ENCODE measurements at regions not wholly inside any gene's neighbourhood (a gene's known extent, or its start where the extent isn't known, plus 50 kb on each side); places are given as distances from the start of the nearest gene placed in this dataset.

- no peak for DNase-seq (ENCODE audit: low spot score)
- POLR2A ChIA-PET (ENCODE audit: low non-redundant PET) = no interaction called here
- H3K27me3 ChIP-seq (replicated peaks; ENCODE audit: insufficient read depth, low read depth, low read length, poor library complexity) = peaks cover 15% of the 10 kb centered on the region
- no peak overlapping the region for H3K27ac ChIP-seq (ENCODE audit: low read depth, low read length, poor library complexity, severe bottlenecking)
- BruUV-seq (replicated peaks) = no TSS peak
- CTCF ChIA-PET = no interaction called here
- H3K4me1 ChIP-seq (ENCODE audit: insufficient read depth, low read length, poor library complexity, severe bottlenecking) = no peaks in the 10 kb centered on the region
- H3K36me3 ChIP-seq (ENCODE audit: insufficient read depth, low read length, poor library complexity, severe bottlenecking) = no peaks in the 10 kb centered on the region
- TF ChIP-seq CTCF (conservative IDR thresholded peaks at IDR 0.05; ENCODE audit: low read depth, low read length) = no peak
- intact Hi-C loops (cut with micrococcal nuclease; ENCODE audit: unreplicated experiment) = no loop called here
- H3K9me3 ChIP-seq (ENCODE audit: low read depth, low read length, poor library complexity, severe bottlenecking) = no peaks in the 10 kb centered on the region
- H3K4me3 ChIP-seq (ENCODE audit: low read depth, low read length, poor library complexity, severe bottlenecking) = no peak overlapping the region
Measured at GRCh38 chr5:6264394-6264793, 114.0 kb downstream of the MED10 start.

- CTCF ChIA-PET = no interaction called here
- no peak for DNase-seq (ENCODE audit: low spot score)
- TF ChIP-seq CTCF (conservative IDR thresholded peaks at IDR 0.05; ENCODE audit: low read depth, low read length) (no peak), EZH2 (IDR thresholded peaks at IDR 0.05; ENCODE audit: borderline replicate concordance, low read depth, low read length, poor library complexity, severe bottlenecking) (no peak)
- no peak overlapping the region for H3K27ac ChIP-seq (ENCODE audit: low read depth, low read length, poor library complexity, severe bottlenecking)
- intact Hi-C loops (cut with micrococcal nuclease; ENCODE audit: unreplicated experiment) = no loop called here
- no peak overlapping the region for H3K4me3 ChIP-seq (ENCODE audit: low read depth, low read length, poor library complexity, severe bottlenecking)
- POLR2A ChIA-PET (ENCODE audit: low non-redundant PET) = no interaction called here
- no peaks in the 10 kb centered on the region for H3K36me3 ChIP-seq (ENCODE audit: insufficient read depth, low read length, poor library complexity, severe bottlenecking)
- H3K9me3 ChIP-seq (ENCODE audit: low read depth, low read length, poor library complexity, severe bottlenecking) = no peaks in the 10 kb centered on the region
- BruUV-seq (replicated peaks) = no TSS peak
- H3K4me1 ChIP-seq (ENCODE audit: insufficient read depth, low read length, poor library complexity, severe bottlenecking) = no peaks in the 10 kb centered on the region
- H3K27me3 ChIP-seq (replicated peaks; ENCODE audit: insufficient read depth, low read depth, low read length, poor library complexity) = peaks cover 11% of the 10 kb centered on the region
Measured at GRCh38 chr5:6262651-6263363, 115.5 kb downstream of the MED10 start.

GRCh38 chr5:6261668-6262067, 116.7 kb downstream of the MED10 start:
- intact Hi-C loops (cut with micrococcal nuclease; ENCODE audit: unreplicated experiment) = no loop called here
- DNase-seq (ENCODE audit: low spot score) = no peak
- POLR2A ChIA-PET (ENCODE audit: low non-redundant PET) = no interaction called here
- H3K9me3 ChIP-seq (ENCODE audit: low read depth, low read length, poor library complexity, severe bottlenecking) = no peaks in the 10 kb centered on the region
- no peak for TF ChIP-seq EZH2 (IDR thresholded peaks at IDR 0.05; ENCODE audit: borderline replicate concordance, low read depth, low read length, poor library complexity, severe bottlenecking)
- TF ChIP-seq CTCF (conservative IDR thresholded peaks at IDR 0.05; ENCODE audit: low read depth, low read length) = no peak
- no peaks in the 10 kb centered on the region for H3K36me3 ChIP-seq (ENCODE audit: insufficient read depth, low read length, poor library complexity, severe bottlenecking)
- no peak overlapping the region for H3K27ac ChIP-seq (ENCODE audit: low read depth, low read length, poor library complexity, severe bottlenecking)
- H3K4me1 ChIP-seq (ENCODE audit: insufficient read depth, low read length, poor library complexity, severe bottlenecking) = no peaks in the 10 kb centered on the region
- no peaks in the 10 kb centered on the region for H3K27me3 ChIP-seq (replicated peaks; ENCODE audit: insufficient read depth, low read depth, low read length, poor library complexity)
- no TSS peak for BruUV-seq (replicated peaks)
- CTCF ChIA-PET = no interaction called here
- no peak overlapping the region for H3K4me3 ChIP-seq (ENCODE audit: low read depth, low read length, poor library complexity, severe bottlenecking)
